Right lobe of liver (tissue), 4 donors: ENCODE measurements at regions not wholly inside any gene's neighbourhood (a gene's known extent, or its start where the extent isn't known, plus 50 kb on each side); places are given as distances from the start of the nearest gene placed in this dataset.

Experiments used
- POLR2A ChIP-seq: fragments of 450-650 bp; IDR thresholded peaks from one replicate; pipeline ENCODE4 v1.6.1; 2017; ENCODE audit warnings: antibody characterized with exemption, mild to moderate bottlenecking
- TF ChIP-seq, protein P1 (sequence below), 4 donors: fragments of 200-600 bp in 3 of 4; fragments of 450-650 bp in 1 of 4; IDR thresholded peaks; one replicate each; pipeline versions ENCODE4 v1.5.1 to v1.8.0; 2016 to 2022; ENCODE audit warnings: antibody characterized with exemption in 4 of 4, mild to moderate bottlenecking in 2 of 4
- donor health status: DM: no; HTN: no; CAD: no.
- donor health status: DM: no; HTN: no; CAD: no.
- donor health status: DM: no; HTN: yes; CAD: no.

DNA sequence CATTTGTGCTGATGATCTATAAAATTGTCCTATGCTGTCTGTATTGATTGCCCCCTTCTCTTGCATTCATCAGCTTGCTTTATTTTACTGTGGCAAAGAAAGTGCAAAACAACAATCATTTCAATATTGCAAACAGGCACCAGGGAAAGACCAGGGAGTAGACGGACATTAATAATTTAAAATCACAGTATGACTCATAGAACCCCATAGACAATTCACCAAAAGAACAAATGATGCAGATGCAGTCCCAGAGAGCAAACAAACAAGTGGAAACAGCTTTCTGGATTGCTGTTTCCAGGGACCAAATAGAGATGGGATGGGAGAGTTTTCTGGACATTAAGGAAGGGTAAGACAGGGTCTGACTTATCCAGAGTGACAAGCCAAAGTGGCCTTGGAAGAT is 70.1 kb downstream of the ABCC12 start:
- TF ChIP-seq, protein P1, sequence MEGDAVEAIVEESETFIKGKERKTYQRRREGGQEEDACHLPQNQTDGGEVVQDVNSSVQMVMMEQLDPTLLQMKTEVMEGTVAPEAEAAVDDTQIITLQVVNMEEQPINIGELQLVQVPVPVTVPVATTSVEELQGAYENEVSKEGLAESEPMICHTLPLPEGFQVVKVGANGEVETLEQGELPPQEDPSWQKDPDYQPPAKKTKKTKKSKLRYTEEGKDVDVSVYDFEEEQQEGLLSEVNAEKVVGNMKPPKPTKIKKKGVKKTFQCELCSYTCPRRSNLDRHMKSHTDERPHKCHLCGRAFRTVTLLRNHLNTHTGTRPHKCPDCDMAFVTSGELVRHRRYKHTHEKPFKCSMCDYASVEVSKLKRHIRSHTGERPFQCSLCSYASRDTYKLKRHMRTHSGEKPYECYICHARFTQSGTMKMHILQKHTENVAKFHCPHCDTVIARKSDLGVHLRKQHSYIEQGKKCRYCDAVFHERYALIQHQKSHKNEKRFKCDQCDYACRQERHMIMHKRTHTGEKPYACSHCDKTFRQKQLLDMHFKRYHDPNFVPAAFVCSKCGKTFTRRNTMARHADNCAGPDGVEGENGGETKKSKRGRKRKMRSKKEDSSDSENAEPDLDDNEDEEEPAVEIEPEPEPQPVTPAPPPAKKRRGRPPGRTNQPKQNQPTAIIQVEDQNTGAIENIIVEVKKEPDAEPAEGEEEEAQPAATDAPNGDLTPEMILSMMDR (IDR thresholded peaks at IDR 0.05), result no peak
- no peak for TF ChIP-seq POLR2A
